Esophagus muscularis mucosa (tissue), 4 donors: ENCODE measurements at regions not wholly inside any gene's neighbourhood (a gene's known extent, or its start where the extent isn't known, plus 50 kb on each side); places are given as distances from the start of the nearest gene placed in this dataset.
"Not testable (repeated sequence)": the region's sequence is repeated elsewhere in the genome, so short reads cannot be mapped to it uniquely, and the experiment has no call there.

Source experiments
- CTCF ChIP-seq, 3 experiments: fragments of 200-600 bp in 2 of 3; fragments of 450-650 bp in 1 of 3; sonication (generic) in 2 of 3; IDR thresholded peaks; one replicate each; pipeline ENCODE4 v1.5.1; 2017 to 2019; ENCODE audit warnings: antibody characterized with exemption in 3 of 3, mild to moderate bottlenecking in 2 of 3, moderate library complexity in 1 of 3
- EP300 ChIP-seq: sonication (generic); formaldehyde crosslinking; IDR thresholded peaks from one replicate; pipeline ENCODE4 v1.6.1; 2017; ENCODE audit warnings: antibody characterized with exemption
- POLR2A ChIP-seq: fragments of 450-650 bp; IDR thresholded peaks from one replicate; pipeline ENCODE4 v1.6.1; 2017; ENCODE audit warnings: antibody characterized with exemption, moderate library complexity, mild to moderate bottlenecking, low read depth
- POLR2AphosphoS5 ChIP-seq, 2 donors: sonication (generic); formaldehyde crosslinking; IDR thresholded peaks; one replicate each; pipeline ENCODE4 v1.6.1; 2017; ENCODE audit warnings: antibody characterized with exemption in 2 of 2

- TF ChIP-seq CTCF (IDR thresholded peaks at IDR 0.05); POLR2A; POLR2AphosphoS5 (IDR thresholded peaks at IDR 0.05); EP300: not testable (repeated sequence)
These were observed 94.4 kb downstream of the NBPF8 start for GRCh38 chr1:120509258-120509657.
